ENCODE measurements at regions not wholly inside any gene's neighbourhood (a gene's known extent, or its start where the extent isn't known, plus 50 kb on each side); places are given as distances from the start of the nearest gene placed in this dataset.

DNA sequence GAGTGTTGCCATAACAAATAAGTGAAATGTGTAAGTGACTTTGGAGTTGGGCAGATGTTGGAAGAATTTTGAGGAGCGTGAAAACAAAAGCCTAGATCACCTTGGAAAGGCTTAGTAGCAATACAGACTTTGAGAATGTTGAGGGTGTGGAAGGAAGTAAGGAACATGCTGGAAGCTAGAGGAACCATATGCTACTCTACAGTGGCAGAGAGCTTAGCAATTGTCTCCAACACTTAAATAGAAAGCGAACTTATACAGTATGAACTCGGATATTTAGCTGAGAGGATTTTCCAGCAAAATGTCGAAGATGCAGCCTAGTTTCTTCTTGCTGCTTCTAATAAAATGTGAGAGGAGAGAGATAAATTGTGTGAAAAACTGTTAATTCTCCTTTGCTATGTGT lies 271.2 kb downstream of the ADRA2A start:
- intact Hi-C loops (cut with micrococcal nuclease; ENCODE audit: unreplicated experiment), result no loop called here
- H3K4me3 ChIP-seq, result no peak overlapping the region

DNA sequence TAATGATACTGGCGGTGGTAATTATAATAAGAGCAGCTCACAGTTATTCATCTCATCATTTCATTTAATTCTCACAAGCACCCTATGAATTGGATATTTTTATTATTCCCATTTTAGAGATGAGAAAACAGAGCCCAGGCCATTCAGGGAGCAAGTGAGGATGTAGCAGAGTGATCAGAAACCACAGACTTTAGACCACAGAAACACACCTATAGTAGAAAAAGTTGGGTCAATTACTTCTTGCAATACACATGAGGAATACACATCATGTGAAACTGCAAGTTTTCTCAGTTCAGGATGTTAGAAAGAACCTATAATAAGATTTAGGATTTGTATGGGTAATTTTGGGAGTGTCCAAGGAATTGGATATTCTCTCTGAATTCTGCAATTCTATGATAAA lies 278.0 kb downstream of the ADRA2A start:
- Histone ChIP-seq H3K9me3 (ENCODE audit: insufficient read depth, low read depth) (no peaks in the 10 kb centered on the region), H3K36me3 (ENCODE audit: low read depth) (no peaks in the 10 kb centered on the region), H3K27ac (no peak overlapping the region), H4K20me1 (ENCODE audit: insufficient read depth) (no peaks in the 10 kb centered on the region), H2AFZ (no peak overlapping the region), H3K79me2 (ENCODE audit: low read depth) (no peaks in the 10 kb centered on the region), H3K4me2 (no peak overlapping the region), H3K9me2 (ENCODE audit: insufficient read depth) (no peaks in the 10 kb centered on the region), H3K27me3 (ENCODE audit: insufficient read depth, low read depth) (no peaks in the 10 kb centered on the region), H3K4me1 (replicated peaks; ENCODE audit: insufficient read depth) (no peaks in the 10 kb centered on the region), H3K4me3 (no peak overlapping the region), H3F3A (ENCODE audit: insufficient read depth, low read depth) (no peaks in the 10 kb centered on the region)
- TF ChIP-seq EZH2 (IDR thresholded peaks at IDR 0.05; ENCODE audit: low read depth), result no peak
- TF ChIP-seq, protein P1, sequence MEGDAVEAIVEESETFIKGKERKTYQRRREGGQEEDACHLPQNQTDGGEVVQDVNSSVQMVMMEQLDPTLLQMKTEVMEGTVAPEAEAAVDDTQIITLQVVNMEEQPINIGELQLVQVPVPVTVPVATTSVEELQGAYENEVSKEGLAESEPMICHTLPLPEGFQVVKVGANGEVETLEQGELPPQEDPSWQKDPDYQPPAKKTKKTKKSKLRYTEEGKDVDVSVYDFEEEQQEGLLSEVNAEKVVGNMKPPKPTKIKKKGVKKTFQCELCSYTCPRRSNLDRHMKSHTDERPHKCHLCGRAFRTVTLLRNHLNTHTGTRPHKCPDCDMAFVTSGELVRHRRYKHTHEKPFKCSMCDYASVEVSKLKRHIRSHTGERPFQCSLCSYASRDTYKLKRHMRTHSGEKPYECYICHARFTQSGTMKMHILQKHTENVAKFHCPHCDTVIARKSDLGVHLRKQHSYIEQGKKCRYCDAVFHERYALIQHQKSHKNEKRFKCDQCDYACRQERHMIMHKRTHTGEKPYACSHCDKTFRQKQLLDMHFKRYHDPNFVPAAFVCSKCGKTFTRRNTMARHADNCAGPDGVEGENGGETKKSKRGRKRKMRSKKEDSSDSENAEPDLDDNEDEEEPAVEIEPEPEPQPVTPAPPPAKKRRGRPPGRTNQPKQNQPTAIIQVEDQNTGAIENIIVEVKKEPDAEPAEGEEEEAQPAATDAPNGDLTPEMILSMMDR (conservative IDR thresholded peaks at IDR 0.05), result no peak
- no TSS peak for BruUV-seq (replicated peaks)
- no peak for DNase-seq
- ChIA-PET CTCF (no interaction called here), POLR2A (ENCODE audit: unreplicated experiment) (no interaction called here)
- intact Hi-C loops (cut with micrococcal nuclease; ENCODE audit: unreplicated experiment), result no loop called here

More for the DNA sequence above, 271.2 kb downstream of the ADRA2A start:
- no TSS peak for BruUV-seq (replicated peaks)
- Histone ChIP-seq H3K79me2 (ENCODE audit: low read depth) (no peaks in the 10 kb centered on the region), H4K20me1 (ENCODE audit: insufficient read depth) (no peaks in the 10 kb centered on the region), H3K27ac (no peak overlapping the region), H3K9me3 (ENCODE audit: insufficient read depth, low read depth) (no peaks in the 10 kb centered on the region), H3F3A (ENCODE audit: insufficient read depth, low read depth) (no peaks in the 10 kb centered on the region), H3K27me3 (ENCODE audit: insufficient read depth, low read depth) (no peaks in the 10 kb centered on the region), H3K4me1 (replicated peaks; ENCODE audit: insufficient read depth) (no peaks in the 10 kb centered on the region), H2AFZ (no peak overlapping the region), H3K4me2 (no peak overlapping the region), H3K9me2 (ENCODE audit: insufficient read depth) (no peaks in the 10 kb centered on the region), H3K36me3 (ENCODE audit: low read depth) (no peaks in the 10 kb centered on the region)
- TF ChIP-seq, protein P1 (conservative IDR thresholded peaks at IDR 0.05), result no peak
- TF ChIP-seq EZH2 (IDR thresholded peaks at IDR 0.05; ENCODE audit: low read depth), result no peak
- ChIA-PET CTCF (no interaction called here), POLR2A (ENCODE audit: unreplicated experiment) (no interaction called here)
- DNase-seq, result no peak

DNA sequence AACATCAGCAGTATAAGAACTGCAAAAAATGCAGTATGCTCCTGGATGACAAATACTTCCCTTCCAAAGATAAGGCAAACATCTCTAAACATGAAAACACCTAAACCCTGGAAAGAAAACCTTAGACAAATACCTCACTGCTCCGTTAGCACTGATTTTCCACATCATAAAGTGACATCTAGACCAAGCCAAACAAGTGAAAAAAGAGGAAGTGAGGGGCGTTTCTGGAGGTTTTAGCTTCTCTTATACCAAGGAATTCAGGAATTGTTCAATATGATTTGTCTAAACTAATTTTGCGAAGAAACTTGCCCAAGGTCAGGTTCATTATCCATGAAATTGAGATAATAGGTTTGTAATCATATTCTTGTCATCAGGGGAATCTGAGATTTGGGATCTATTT lies 279.7 kb downstream of the ADRA2A start:
- Histone ChIP-seq H3K27ac (no peak overlapping the region), H3K9me2 (ENCODE audit: insufficient read depth) (no peaks in the 10 kb centered on the region), H3F3A (ENCODE audit: insufficient read depth, low read depth) (no peaks in the 10 kb centered on the region), H3K27me3 (ENCODE audit: insufficient read depth, low read depth) (no peaks in the 10 kb centered on the region), H3K4me1 (replicated peaks; ENCODE audit: insufficient read depth) (no peaks in the 10 kb centered on the region), H3K4me3 (no peak overlapping the region), H3K79me2 (ENCODE audit: low read depth) (no peaks in the 10 kb centered on the region), H2AFZ (no peak overlapping the region), H4K20me1 (ENCODE audit: insufficient read depth) (no peaks in the 10 kb centered on the region), H3K36me3 (ENCODE audit: low read depth) (no peaks in the 10 kb centered on the region), H3K4me2 (no peak overlapping the region), H3K9me3 (ENCODE audit: insufficient read depth, low read depth) (no peaks in the 10 kb centered on the region)
- no TSS peak for BruUV-seq (replicated peaks)
- ChIA-PET POLR2A (ENCODE audit: unreplicated experiment) (no interaction called here), CTCF (no interaction called here)
- DNase-seq, result no peak
- TF ChIP-seq, protein P1 (conservative IDR thresholded peaks at IDR 0.05), result no peak
- no peak for TF ChIP-seq EZH2 (IDR thresholded peaks at IDR 0.05; ENCODE audit: low read depth)
- intact Hi-C loops (cut with micrococcal nuclease; ENCODE audit: unreplicated experiment), result no loop called here
